H1 (cell line): ENCODE measurements at regions not wholly inside any gene's neighbourhood (a gene's known extent, or its start where the extent isn't known, plus 50 kb on each side); places are given as distances from the start of the nearest gene placed in this dataset.
"Not testable (repeated sequence)": the region's sequence is repeated elsewhere in the genome, so short reads cannot be mapped to it uniquely, and the experiment has no call there.

Source experiments
- ATF3 ChIP-seq: IDR thresholded peaks from 2 replicates; pipeline ENCODE4 v1.6.1; 2011; ENCODE audit warnings: low read depth, mild to moderate bottlenecking, low read length; ENCODE audit not compliant: insufficient read depth
- CREB1 ChIP-seq: IDR thresholded peaks from 2 replicates; pipeline ENCODE4 v1.6.1; 2012; ENCODE audit warnings: inconsistent platforms
- CTCF ChIP-seq, 3 experiments: IDR thresholded peaks; 1 replicate in 2 of 3; 2 replicates in 1 of 3; pipeline versions ENCODE4 v1.5.1 to v1.6.1; 2011; ENCODE audit warnings: low read length in 3 of 3, mild to moderate bottlenecking in 3 of 3, inconsistent platforms in 2 of 3, low read depth in 1 of 3, moderate library complexity in 1 of 3; ENCODE audit not compliant: insufficient read depth in 1 of 3; ENCODE audit errors: control extremely low read depth in 1 of 3
- EP300 ChIP-seq, 2 experiments: IDR thresholded peaks; 1 replicate in 1 of 2; 2 replicates in 1 of 2; pipeline ENCODE4 v1.6.1; 2011 to 2012; ENCODE audit warnings: low read depth in 2 of 2, low read length in 2 of 2, mild to moderate bottlenecking in 2 of 2, borderline replicate concordance in 1 of 2, inconsistent platforms in 1 of 2, moderate library complexity in 1 of 2
- EZH2 ChIP-seq: fragments of 200-600 bp; sonication (generic); IDR thresholded peaks from 2 replicates; pipeline ENCODE4 v1.7.1; 2012; ENCODE audit warnings: low read depth, mild to moderate bottlenecking, moderate library complexity, low read length, inconsistent platforms; ENCODE audit not compliant: severe bottlenecking
- GABPA ChIP-seq: IDR thresholded peaks from 2 replicates; pipeline ENCODE4 v1.6.1; 2011; ENCODE audit warnings: mild to moderate bottlenecking, low read length, moderate library complexity, borderline replicate concordance; ENCODE audit not compliant: insufficient read depth
- POLR2A ChIP-seq, 2 experiments: IDR thresholded peaks; 1 replicate in 1 of 2; 2 replicates in 1 of 2; pipeline ENCODE4 v1.6.1; 2011; ENCODE audit warnings: low read depth in 2 of 2, low read length in 2 of 2, mild to moderate bottlenecking in 2 of 2; ENCODE audit errors: control extremely low read depth in 1 of 2
- SIN3A ChIP-seq, 2 experiments: IDR thresholded peaks in 1 of 2; conservative IDR thresholded peaks in 1 of 2; 2 replicates each; pipeline ENCODE4 v1.6.1; 2011 to 2012; ENCODE audit warnings: low read length in 2 of 2, improper control_type of control experiment in 1 of 2, low read depth in 1 of 2, mild to moderate bottlenecking in 1 of 2
- TBP ChIP-seq: IDR thresholded peaks from 2 replicates; pipeline ENCODE4 v1.6.1; 2011; ENCODE audit warnings: low read depth, low read length, improper control_type of control experiment

- TF ChIP-seq CTCF (IDR thresholded peaks at IDR 0.05; ENCODE audit: control extremely low read depth in 1 of 3, insufficient read depth in 1 of 3, low read depth in 1 of 3, low read length in 3 of 3); ATF3; EP300 (IDR thresholded peaks at IDR 0.05; ENCODE audit: borderline replicate concordance in 1 of 2, low read depth in 2 of 2, low read length in 2 of 2); TBP; SIN3A (conservative IDR thresholded peaks at IDR 0.05 in 1 of 2, IDR thresholded peaks at IDR 0.05 in 1 of 2; ENCODE audit: low read depth in 1 of 2, low read length in 2 of 2); POLR2A (IDR thresholded peaks at IDR 0.05; ENCODE audit: control extremely low read depth in 1 of 2, low read depth in 2 of 2, low read length in 2 of 2); EZH2; GABPA; CREB1: not testable (repeated sequence)
Measured at GRCh38 chr3:13733726-13734125, 146.1 kb downstream of the WNT7A start.
